Stimulated activated CD4-positive, alpha-beta T cell treated with anti-CD3 and anti-CD28 coated beads, Interleukin-4, amount 100 ng/mL, for 1 hour (primary cell): ENCODE measurements at regions not wholly inside any gene's neighbourhood (a gene's known extent, or its start where the extent isn't known, plus 50 kb on each side); places are given as distances from the start of the nearest gene placed in this dataset.

Experiments
- DNase-seq: peaks from one replicate; pipeline ENCODE4 v3.0.0-alpha.2; 2020

- DNase-seq: no peak
Observed at GRCh38 chr2:216285701-216286100, 86.6 kb downstream of the MARCHF4 start.

- no peak for DNase-seq
Observed at GRCh38 chr2:216284708-216285107, 87.6 kb downstream of the MARCHF4 start.

- DNase-seq: peak; percentile 7
Observed at GRCh38 chr2:216283038-216283900, 89.0 kb downstream of the MARCHF4 start.

- no peak for DNase-seq
Observed at GRCh38 chr2:216281876-216282275, 90.4 kb downstream of the MARCHF4 start.

- no peak for DNase-seq
Observed at GRCh38 chr2:216281316-216281715, 91.0 kb downstream of the MARCHF4 start.

- no peak for DNase-seq
Observed at GRCh38 chr2:216279459-216279858, 92.8 kb downstream of the MARCHF4 start.

GRCh38 chr2:216279031-216279430 is 93.3 kb downstream of the MARCHF4 start:
- DNase-seq: no peak

- no peak for DNase-seq
Observed at GRCh38 chr2:216275890-216276289, 96.4 kb downstream of the MARCHF4 start.

GRCh38 chr2:216274194-216274840 is 98.0 kb downstream of the MARCHF4 start:
- DNase-seq: no peak

- DNase-seq: no peak
Observed at GRCh38 chr2:216261042-216261537, 111.2 kb downstream of the MARCHF4 start.

GRCh38 chr2:216260629-216261028 is 111.7 kb downstream of the MARCHF4 start:
- DNase-seq: no peak

- no peak for DNase-seq
Observed at GRCh38 chr2:216259081-216259480, 113.2 kb downstream of the MARCHF4 start.

- no peak for DNase-seq
Observed at GRCh38 chr2:216257089-216257488, 115.2 kb downstream of the MARCHF4 start.
